ENCODE measurements at regions not wholly inside any gene's neighbourhood (a gene's known extent, or its start where the extent isn't known, plus 50 kb on each side); places are given as distances from the start of the nearest gene placed in this dataset.

DNA sequence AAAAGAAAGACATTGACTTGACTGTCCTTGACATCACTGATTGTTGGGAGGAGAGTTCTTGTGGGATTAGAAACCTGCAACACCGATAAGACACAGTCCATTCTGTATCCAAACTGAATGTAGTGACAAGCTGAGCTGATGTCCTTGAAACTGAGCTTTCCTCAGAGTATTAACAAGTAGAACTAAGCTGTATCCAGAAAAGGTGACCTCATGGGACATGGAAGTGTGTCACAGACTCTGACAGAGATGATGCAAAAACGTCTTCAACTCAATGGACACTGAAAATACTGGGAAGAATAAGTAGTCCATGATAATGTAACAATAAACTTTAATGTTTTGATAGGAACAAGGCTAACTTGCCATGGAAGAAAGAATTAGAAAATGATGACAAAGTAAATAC lies 690.1 kb downstream of the CDH18 start:
- no peak overlapping the region for H3K4me3 Mint-ChIP-seq

GRCh38 chr5:19301271-19301670 lies 686.7 kb downstream of the CDH18 start:
- no CpG with 5 or more reads among the region's 1 CpG for WGBS (ENCODE audit: insufficient coverage)
- H3K9me3 Mint-ChIP-seq = peaks cover 0 to 22% (median 6%) of the 10 kb centered on the region in 7 donors
- Histone ChIP-seq H3K27me3 (ENCODE audit: control insufficient read depth in 2 of 2, insufficient read depth in 2 of 2, low read length in 2 of 2) (no peaks in the 10 kb centered on the region), H3K79me2 (ENCODE audit: insufficient read depth, low read length) (no peaks in the 10 kb centered on the region), H3K4me3 (replicated peaks in 1 of 3; ENCODE audit: low read depth in 2 of 3, low read length in 3 of 3) (no peak overlapping the region), H3K9ac (ENCODE audit: insufficient read depth, low read length, poor library complexity, severe bottlenecking) (no peak overlapping the region), H3K9me3 (replicated peaks in 1 of 2; ENCODE audit: control insufficient read depth in 1 of 2, insufficient read depth in 1 of 2, low read length in 2 of 2) (peaks cover 9 to 10% of the 10 kb centered on the region in 2 donors), H3K4me2 (replicated peaks; ENCODE audit: extremely low read depth, low read length, poor library complexity, severe bottlenecking) (no peak overlapping the region), H2AFZ (ENCODE audit: insufficient read depth, low read depth, low read length, poor library complexity, severe bottlenecking) (no peak overlapping the region), H3K36me3 (replicated peaks in 1 of 2; ENCODE audit: control insufficient read depth in 1 of 2, insufficient read depth in 2 of 2, low read length in 2 of 2) (no peaks in the 10 kb centered on the region), H4K20me1 (ENCODE audit: insufficient read depth, low read length) (no peaks in the 10 kb centered on the region), H3K4me1 (ENCODE audit: control insufficient read depth in 1 of 2, insufficient read depth in 2 of 2, low read length in 2 of 2) (no peaks in the 10 kb centered on the region), H3K27ac (ENCODE audit: low read depth in 1 of 2, low read length in 2 of 2) (no peak overlapping the region)
- DNase-seq = no peak
- no peaks in the 10 kb centered on the region for H3K27me3 Mint-ChIP-seq (ENCODE audit: low read depth in 3 of 3)
- H3K4me1 Mint-ChIP-seq = no peaks in the 10 kb centered on the region
- TF ChIP-seq, protein P1, sequence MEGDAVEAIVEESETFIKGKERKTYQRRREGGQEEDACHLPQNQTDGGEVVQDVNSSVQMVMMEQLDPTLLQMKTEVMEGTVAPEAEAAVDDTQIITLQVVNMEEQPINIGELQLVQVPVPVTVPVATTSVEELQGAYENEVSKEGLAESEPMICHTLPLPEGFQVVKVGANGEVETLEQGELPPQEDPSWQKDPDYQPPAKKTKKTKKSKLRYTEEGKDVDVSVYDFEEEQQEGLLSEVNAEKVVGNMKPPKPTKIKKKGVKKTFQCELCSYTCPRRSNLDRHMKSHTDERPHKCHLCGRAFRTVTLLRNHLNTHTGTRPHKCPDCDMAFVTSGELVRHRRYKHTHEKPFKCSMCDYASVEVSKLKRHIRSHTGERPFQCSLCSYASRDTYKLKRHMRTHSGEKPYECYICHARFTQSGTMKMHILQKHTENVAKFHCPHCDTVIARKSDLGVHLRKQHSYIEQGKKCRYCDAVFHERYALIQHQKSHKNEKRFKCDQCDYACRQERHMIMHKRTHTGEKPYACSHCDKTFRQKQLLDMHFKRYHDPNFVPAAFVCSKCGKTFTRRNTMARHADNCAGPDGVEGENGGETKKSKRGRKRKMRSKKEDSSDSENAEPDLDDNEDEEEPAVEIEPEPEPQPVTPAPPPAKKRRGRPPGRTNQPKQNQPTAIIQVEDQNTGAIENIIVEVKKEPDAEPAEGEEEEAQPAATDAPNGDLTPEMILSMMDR (IDR thresholded peaks at IDR 0.05) = no peak
- H3K27ac Mint-ChIP-seq = no peak overlapping the region
- H3K36me3 Mint-ChIP-seq = no peaks in the 10 kb centered on the region
- intact Hi-C loops (cut with micrococcal nuclease) = no loop called here
- no peak overlapping the region for H3K4me3 Mint-ChIP-seq

More for the DNA sequence above, 690.1 kb downstream of the CDH18 start:
- TF ChIP-seq, protein P1 (IDR thresholded peaks at IDR 0.05) = no peak
- H3K4me2 ChIP-seq (replicated peaks; ENCODE audit: extremely low read depth, low read length, poor library complexity, severe bottlenecking) = no peak overlapping the region
- H3K4me1 ChIP-seq (ENCODE audit: control insufficient read depth in 1 of 2, insufficient read depth in 2 of 2, low read length in 2 of 2) = no peaks in the 10 kb centered on the region
- no peak overlapping the region for H3K4me3 ChIP-seq (replicated peaks in 1 of 3; ENCODE audit: low read depth in 2 of 3, low read length in 3 of 3)
- no CpG with 5 or more reads among the region's 2 CpGs for WGBS (ENCODE audit: insufficient coverage)
- intact Hi-C loops (cut with micrococcal nuclease) = no loop called here
- no peaks in the 10 kb centered on the region for H3K79me2 ChIP-seq (ENCODE audit: insufficient read depth, low read length)
- H3K27me3 ChIP-seq (ENCODE audit: control insufficient read depth in 2 of 2, insufficient read depth in 2 of 2, low read length in 2 of 2) = no peaks in the 10 kb centered on the region
- H3K9me3 ChIP-seq (replicated peaks in 1 of 2; ENCODE audit: control insufficient read depth in 1 of 2, insufficient read depth in 1 of 2, low read length in 2 of 2) = peaks cover 2 to 4% of the 10 kb centered on the region in 2 donors
- H3K27ac ChIP-seq (ENCODE audit: low read depth in 1 of 2, low read length in 2 of 2) = no peak overlapping the region
- DNase-seq = no peak
- H3K4me1 Mint-ChIP-seq = no peaks in the 10 kb centered on the region
- no peaks in the 10 kb centered on the region for H3K36me3 ChIP-seq (replicated peaks in 1 of 2; ENCODE audit: control insufficient read depth in 1 of 2, insufficient read depth in 2 of 2, low read length in 2 of 2)
- H3K9me3 Mint-ChIP-seq = peaks cover 0 to 4% (median 2%) of the 10 kb centered on the region in 7 donors
- H3K36me3 Mint-ChIP-seq = no peaks in the 10 kb centered on the region
- H3K27me3 Mint-ChIP-seq (ENCODE audit: low read depth in 3 of 3) = no peaks in the 10 kb centered on the region
- H4K20me1 ChIP-seq (ENCODE audit: insufficient read depth, low read length) = no peaks in the 10 kb centered on the region
- H3K27ac Mint-ChIP-seq = no peak overlapping the region
- H2AFZ ChIP-seq (ENCODE audit: insufficient read depth, low read depth, low read length, poor library complexity, severe bottlenecking) = no peak overlapping the region
- no peak overlapping the region for H3K9ac ChIP-seq (ENCODE audit: insufficient read depth, low read length, poor library complexity, severe bottlenecking)

All from CD14-positive monocyte (primary cell).